Liver (tissue), 3 donors: ENCODE measurements at regions not wholly inside any gene's neighbourhood (a gene's known extent, or its start where the extent isn't known, plus 50 kb on each side); places are given as distances from the start of the nearest gene placed in this dataset.

ENCODE experiments used
- ATF3 ChIP-seq: IDR thresholded peaks from 2 replicates; pipeline ENCODE4 v1.6.1; 2016; ENCODE audit warnings: antibody characterized with exemption
- CTCF ChIP-seq: fragments of 150-350 bp; IDR thresholded peaks from 2 replicates; pipeline ENCODE4 v1.5.1; 2017; ENCODE audit warnings: improper control_type of control experiment, low read depth, low read length; ENCODE audit not compliant: missing input control
- EGR1 ChIP-seq, 2 donors: IDR thresholded peaks; 2 replicates each; pipeline ENCODE4 v1.6.1; 2016 to 2018; ENCODE audit warnings: antibody characterized with exemption in 2 of 2, low read depth in 2 of 2
- FOXA1 ChIP-seq: IDR thresholded peaks from 2 replicates; pipeline ENCODE4 v1.6.1; 2016; ENCODE audit warnings: antibody characterized with exemption
- GABPA ChIP-seq, 2 donors: IDR thresholded peaks in 1 of 2; conservative IDR thresholded peaks in 1 of 2; 2 replicates each; pipeline ENCODE4 v1.6.1; 2016; ENCODE audit warnings: antibody characterized with exemption in 2 of 2, mild to moderate bottlenecking in 1 of 2, moderate library complexity in 1 of 2
- JUND ChIP-seq, 2 donors: IDR thresholded peaks; 2 replicates each; pipeline ENCODE4 v1.6.1; 2016; ENCODE audit warnings: antibody characterized with exemption in 2 of 2
- MAX ChIP-seq: IDR thresholded peaks from 2 replicates; pipeline ENCODE4 v1.6.1; 2016; ENCODE audit warnings: antibody characterized with exemption
- RAD21 ChIP-seq, 2 donors: IDR thresholded peaks; 2 replicates each; pipeline ENCODE4 v1.6.1; 2016; ENCODE audit warnings: antibody characterized with exemption in 2 of 2, mild to moderate bottlenecking in 2 of 2
- SP1 ChIP-seq: IDR thresholded peaks from 2 replicates; pipeline ENCODE4 v1.6.1; 2018; ENCODE audit warnings: antibody characterized with exemption, mild to moderate bottlenecking
- TAF1 ChIP-seq: conservative IDR thresholded peaks from 2 replicates; pipeline ENCODE4 v1.6.1; 2016; ENCODE audit warnings: antibody characterized with exemption, mild to moderate bottlenecking
- YY1 ChIP-seq: IDR thresholded peaks from 2 replicates; pipeline ENCODE4 v1.6.1; 2016; ENCODE audit warnings: antibody characterized with exemption, mild to moderate bottlenecking
- ZBTB33 ChIP-seq: IDR thresholded peaks from 2 replicates; pipeline ENCODE4 v1.6.1; 2016; ENCODE audit warnings: antibody characterized with exemption
- donor health status: healthy.
- donor health status: healthy.

- TF ChIP-seq CTCF (peak; percentile 28), SP1 (no peak), JUND (IDR thresholded peaks at IDR 0.05) (no peak), EGR1 (IDR thresholded peaks at IDR 0.05; ENCODE audit: low read depth in 2 of 2) (no peak), RAD21 (IDR thresholded peaks at IDR 0.05) (peak; percentile 38 to 45), ZBTB33 (no peak), TAF1 (no peak), ATF3 (no peak), FOXA1 (no peak), MAX (no peak), YY1 (no peak), GABPA (IDR thresholded peaks at IDR 0.05 in 1 of 2, conservative IDR thresholded peaks at IDR 0.05 in 1 of 2) (no peak)
Observed at GRCh38 chr7:52917982-52918578, 117.4 kb upstream of the POM121L12 start.
